GM21529 (cell line): ENCODE measurements at regions not wholly inside any gene's neighbourhood (a gene's known extent, or its start where the extent isn't known, plus 50 kb on each side); places are given as distances from the start of the nearest gene placed in this dataset.

Experiments
- ATAC-seq: cut with Tn5 transposase; IDR thresholded peaks from one replicate; pipeline ENCODE4 v1.9.1; 2021; ENCODE audit not compliant: unreplicated experiment

- no peak for ATAC-seq
Measured at GRCh38 chr5:115072266-115073064, 97.2 kb downstream of the TRIM36 start.

GRCh38 chr5:115070737-115071136 is 99.0 kb downstream of the TRIM36 start:
- no peak for ATAC-seq

GRCh38 chr5:115069087-115069968 is 100.4 kb downstream of the TRIM36 start:
- ATAC-seq = peak; percentile 37

- peak; percentile 85 for ATAC-seq
Measured at GRCh38 chr5:115068239-115069086, 101.2 kb downstream of the TRIM36 start.

GRCh38 chr5:115064380-115064779 is 105.3 kb downstream of the TRIM36 start:
- no peak for ATAC-seq

GRCh38 chr5:115054387-115054951 is 115.2 kb downstream of the TRIM36 start:
- ATAC-seq = no peak

GRCh38 chr5:115052948-115053347 is 116.8 kb downstream of the TRIM36 start:
- ATAC-seq = no peak

GRCh38 chr5:115050866-115051265 is 118.8 kb downstream of the TRIM36 start:
- ATAC-seq = no peak

- ATAC-seq = no peak
Measured at GRCh38 chr5:115033861-115034260, 135.8 kb downstream of the TRIM36 start.

GRCh38 chr5:115028557-115028956 is 141.2 kb downstream of the TRIM36 start:
- ATAC-seq = no peak

GRCh38 chr5:115024922-115025321 is 144.8 kb downstream of the TRIM36 start:
- ATAC-seq = no peak

GRCh38 chr5:115022303-115022702 is 147.4 kb downstream of the TRIM36 start:
- no peak for ATAC-seq

GRCh38 chr5:115016646-115017045 is 153.1 kb downstream of the TRIM36 start:
- no peak for ATAC-seq

GRCh38 chr5:114999176-114999575 is 170.5 kb downstream of the TRIM36 start:
- no peak for ATAC-seq

- ATAC-seq = no peak
Measured at GRCh38 chr5:114989512-114989911, 180.2 kb downstream of the TRIM36 start.

GRCh38 chr5:114988096-114988495 is 181.6 kb downstream of the TRIM36 start:
- no peak for ATAC-seq

- ATAC-seq = no peak
Measured at GRCh38 chr5:114984796-114985195, 184.9 kb downstream of the TRIM36 start.

- no peak for ATAC-seq
Measured at GRCh38 chr5:114981111-114981510, 188.6 kb downstream of the TRIM36 start.

- ATAC-seq = peak; percentile 83
Measured at GRCh38 chr5:114977979-114978573, 191.6 kb downstream of the TRIM36 start.

GRCh38 chr5:114969482-114969881 is 200.2 kb downstream of the TRIM36 start:
- no peak for ATAC-seq
